K562 (cell line): ENCODE measurements at regions not wholly inside any gene's neighbourhood (a gene's known extent, or its start where the extent isn't known, plus 50 kb on each side); places are given as distances from the start of the nearest gene placed in this dataset.

Experiments
- CBX3 ChIP-seq, 2 experiments: IDR thresholded peaks; 1 replicate in 1 of 2; 2 replicates in 1 of 2; pipeline ENCODE4 v1.6.1; 2012; ENCODE audit warnings: inconsistent platforms in 2 of 2, low read length in 2 of 2, borderline replicate concordance in 1 of 2, control low read depth in 1 of 2
- CHD2 ChIP-seq: IDR thresholded peaks from 2 replicates; pipeline ENCODE4 v1.6.1; 2011; ENCODE audit warnings: low read depth, low read length
- ESRRA ChIP-seq: fragments of 450-650 bp; IDR thresholded peaks from 2 replicates; pipeline ENCODE4 v1.6.1; 2014; ENCODE audit warnings: low read depth, mild to moderate bottlenecking, moderate library complexity, borderline replicate concordance
- GABPA ChIP-seq: fragments of 200-800 bp; sonication (Bioruptor generic); conservative IDR thresholded peaks from 2 replicates; pipeline ENCODE4 v1.6.1; 2016; ENCODE audit warnings: low read depth, missing genetic modification characterization, missing compliant biosample characterization
- JUN ChIP-seq, 2 experiments: sonication (generic) in 1 of 2; formaldehyde crosslinking in 1 of 2; IDR thresholded peaks; 2 replicates each; pipeline versions ENCODE4 v1.6.1 to v1.8.0; 2012 to 2022; ENCODE audit warnings: borderline replicate concordance in 2 of 2, mild to moderate bottlenecking in 2 of 2, improper control_type of control experiment in 1 of 2, low read depth in 1 of 2, low read length in 1 of 2, missing genetic modification reagents in 1 of 2
- JUND ChIP-seq, 2 experiments: IDR thresholded peaks; 2 replicates in 1 of 2; 3 replicates in 1 of 2; pipeline ENCODE4 v1.6.1; 2011; ENCODE audit warnings: borderline replicate concordance in 2 of 2, low read depth in 2 of 2, low read length in 2 of 2, improper control_type of control experiment in 1 of 2, missing biosample characterization in 1 of 2, missing genetic modification characterization in 1 of 2, missing genetic modification reagents in 1 of 2
- RAD21 ChIP-seq, 2 experiments: fragments of 250-450 bp in 1 of 2; fragments of 450-650 bp in 1 of 2; sonication (Bioruptor Pico) in 1 of 2; formaldehyde crosslinking in 1 of 2; IDR thresholded peaks in 1 of 2; conservative IDR thresholded peaks in 1 of 2; 2 replicates each; pipeline versions ENCODE4 v1.4.0 to v1.8.0; 2020 to 2022; ENCODE audit warnings: mild to moderate bottlenecking in 2 of 2, moderate library complexity in 1 of 2
- SMC3 ChIP-seq: conservative IDR thresholded peaks from 2 replicates; pipeline ENCODE4 v1.6.1; 2011; ENCODE audit warnings: low read depth, low read length, improper control_type of control experiment; ENCODE audit not compliant: insufficient read depth
- TBP ChIP-seq: optimal IDR thresholded peaks from 2 replicates; pipeline ENCODE3; 2011; ENCODE audit warnings: low read depth, low read length, improper control_type of control experiment
- ZBTB8A ChIP-seq: fragments of 450-650 bp; IDR thresholded peaks from 2 replicates; pipeline ENCODE4 v1.6.1; 2018; ENCODE audit warnings: mild to moderate bottlenecking, moderate library complexity; ENCODE audit not compliant: partially characterized antibody
- ZNF445 ChIP-seq: fragments of 250-450 bp; sonication (Bioruptor Pico); IDR thresholded peaks from 2 replicates; pipeline ENCODE4 v1.4.0; 2020; ENCODE audit warnings: low read depth, mild to moderate bottlenecking, moderate library complexity
- TF ChIP-seq, protein P1 (sequence below): fragments of 250-450 bp; sonication (Bioruptor Pico); IDR thresholded peaks from 2 replicates; pipeline ENCODE4 v1.8.0; 2022; ENCODE audit warnings: inconsistent platforms, mild to moderate bottlenecking, moderate library complexity, borderline replicate concordance
- TF ChIP-seq, protein P2 (sequence below), 3 experiments: IDR thresholded peaks in 2 of 3; conservative IDR thresholded peaks in 1 of 3; 2 replicates each; pipeline ENCODE4 v1.5.1; 2011 to 2012; ENCODE audit warnings: low read length in 3 of 3, mild to moderate bottlenecking in 3 of 3, control low read depth in 2 of 3, improper control_type of control experiment in 1 of 3, inconsistent platforms in 1 of 3, low read depth in 1 of 3, mixed read lengths in 1 of 3, moderate library complexity in 1 of 3; ENCODE audit not compliant: insufficient read depth in 2 of 3

DNA sequence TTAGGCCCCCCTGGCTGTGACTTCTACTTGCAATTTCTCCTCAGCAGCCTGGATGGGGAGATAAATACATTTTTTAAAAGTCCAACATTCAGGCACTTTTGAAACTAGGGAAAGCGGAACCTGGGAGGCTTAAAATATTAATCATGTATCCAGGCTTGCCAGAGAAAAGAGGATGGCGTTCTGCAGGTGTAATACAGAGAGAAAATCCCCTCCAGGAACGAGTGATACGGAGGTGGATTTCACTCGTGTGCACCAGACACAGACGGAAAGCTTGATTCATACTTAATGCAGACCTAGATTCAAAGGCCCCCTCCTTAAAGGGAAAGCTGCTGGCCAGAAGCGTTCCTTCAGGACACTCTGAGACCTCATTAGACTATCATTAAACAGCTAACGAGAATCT is 354.0 kb upstream of the BOD1L1 start:
- no peak for TF ChIP-seq RAD21 (CRISPR knock-in tag; conservative IDR thresholded peaks at IDR 0.05 in 1 of 2, IDR thresholded peaks at IDR 0.05 in 1 of 2)
- no peak for TF ChIP-seq JUN (IDR thresholded peaks at IDR 0.05; ENCODE audit: borderline replicate concordance, low read depth, low read length)
- no peak for TF ChIP-seq JUN (CRISPR knock-in tag; IDR thresholded peaks at IDR 0.05; ENCODE audit: borderline replicate concordance)
- TF ChIP-seq ZBTB8A = no peak
- TF ChIP-seq, protein P1, sequence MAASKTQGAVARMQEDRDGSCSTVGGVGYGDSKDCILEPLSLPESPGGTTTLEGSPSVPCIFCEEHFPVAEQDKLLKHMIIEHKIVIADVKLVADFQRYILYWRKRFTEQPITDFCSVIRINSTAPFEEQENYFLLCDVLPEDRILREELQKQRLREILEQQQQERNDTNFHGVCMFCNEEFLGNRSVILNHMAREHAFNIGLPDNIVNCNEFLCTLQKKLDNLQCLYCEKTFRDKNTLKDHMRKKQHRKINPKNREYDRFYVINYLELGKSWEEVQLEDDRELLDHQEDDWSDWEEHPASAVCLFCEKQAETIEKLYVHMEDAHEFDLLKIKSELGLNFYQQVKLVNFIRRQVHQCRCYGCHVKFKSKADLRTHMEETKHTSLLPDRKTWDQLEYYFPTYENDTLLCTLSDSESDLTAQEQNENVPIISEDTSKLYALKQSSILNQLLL = no peak
- no peak for TF ChIP-seq CHD2
- TF ChIP-seq, protein P2, sequence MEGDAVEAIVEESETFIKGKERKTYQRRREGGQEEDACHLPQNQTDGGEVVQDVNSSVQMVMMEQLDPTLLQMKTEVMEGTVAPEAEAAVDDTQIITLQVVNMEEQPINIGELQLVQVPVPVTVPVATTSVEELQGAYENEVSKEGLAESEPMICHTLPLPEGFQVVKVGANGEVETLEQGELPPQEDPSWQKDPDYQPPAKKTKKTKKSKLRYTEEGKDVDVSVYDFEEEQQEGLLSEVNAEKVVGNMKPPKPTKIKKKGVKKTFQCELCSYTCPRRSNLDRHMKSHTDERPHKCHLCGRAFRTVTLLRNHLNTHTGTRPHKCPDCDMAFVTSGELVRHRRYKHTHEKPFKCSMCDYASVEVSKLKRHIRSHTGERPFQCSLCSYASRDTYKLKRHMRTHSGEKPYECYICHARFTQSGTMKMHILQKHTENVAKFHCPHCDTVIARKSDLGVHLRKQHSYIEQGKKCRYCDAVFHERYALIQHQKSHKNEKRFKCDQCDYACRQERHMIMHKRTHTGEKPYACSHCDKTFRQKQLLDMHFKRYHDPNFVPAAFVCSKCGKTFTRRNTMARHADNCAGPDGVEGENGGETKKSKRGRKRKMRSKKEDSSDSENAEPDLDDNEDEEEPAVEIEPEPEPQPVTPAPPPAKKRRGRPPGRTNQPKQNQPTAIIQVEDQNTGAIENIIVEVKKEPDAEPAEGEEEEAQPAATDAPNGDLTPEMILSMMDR (IDR thresholded peaks at IDR 0.05 in 2 of 3, conservative IDR thresholded peaks at IDR 0.05 in 1 of 3; ENCODE audit: insufficient read depth in 2 of 3, low read depth in 1 of 3, low read length in 3 of 3) = no peak
- no peak for TF ChIP-seq SMC3
- no peak for TF ChIP-seq JUND (IDR thresholded peaks at IDR 0.05; ENCODE audit: borderline replicate concordance, low read depth, low read length)
- TF ChIP-seq JUND (tag; IDR thresholded peaks at IDR 0.05; ENCODE audit: borderline replicate concordance, low read depth, low read length) = no peak
- no peak for TF ChIP-seq TBP
- no peak for TF ChIP-seq ESRRA
- TF ChIP-seq ZNF445 = no peak
- no peak for TF ChIP-seq CBX3 (IDR thresholded peaks at IDR 0.05; ENCODE audit: borderline replicate concordance in 1 of 2, low read length in 2 of 2)
- TF ChIP-seq GABPA (tag) = no peak
